Stimulated activated CD8-positive, alpha-beta memory T cell treated with anti-CD3 and anti-CD28 coated beads, Interleukin-7, amount 100 ng/mL, for 1 hour (primary cell): ENCODE measurements at regions not wholly inside any gene's neighbourhood (a gene's known extent, or its start where the extent isn't known, plus 50 kb on each side); places are given as distances from the start of the nearest gene placed in this dataset.

Source experiments
- DNase-seq, 2 donors: peaks; one replicate each; pipeline ENCODE4 v3.0.0-alpha.2; 2020; ENCODE audit warnings: low read depth in 2 of 2

DNA sequence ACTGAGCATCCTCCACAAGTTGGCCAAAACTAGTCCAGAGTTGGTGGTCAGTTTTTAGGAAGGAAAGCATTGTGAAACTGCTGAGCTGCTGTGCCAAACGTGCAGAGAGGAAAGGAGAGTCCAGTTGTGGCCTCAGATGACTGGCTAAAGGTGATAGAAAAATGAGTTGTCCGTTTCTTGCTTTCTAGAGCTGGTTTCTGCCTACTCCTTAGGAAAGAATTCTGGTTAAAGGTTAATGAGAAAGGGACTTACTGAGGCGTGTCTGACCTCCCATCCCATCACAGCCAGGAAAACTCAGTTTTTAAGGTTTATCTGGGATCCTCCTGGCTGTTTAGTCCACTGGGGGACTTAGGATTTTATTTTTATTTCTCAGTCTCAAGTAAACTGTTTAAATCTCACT, 1186.3 kb downstream of the UQCRFS1 start:
- no peak for DNase-seq

DNA sequence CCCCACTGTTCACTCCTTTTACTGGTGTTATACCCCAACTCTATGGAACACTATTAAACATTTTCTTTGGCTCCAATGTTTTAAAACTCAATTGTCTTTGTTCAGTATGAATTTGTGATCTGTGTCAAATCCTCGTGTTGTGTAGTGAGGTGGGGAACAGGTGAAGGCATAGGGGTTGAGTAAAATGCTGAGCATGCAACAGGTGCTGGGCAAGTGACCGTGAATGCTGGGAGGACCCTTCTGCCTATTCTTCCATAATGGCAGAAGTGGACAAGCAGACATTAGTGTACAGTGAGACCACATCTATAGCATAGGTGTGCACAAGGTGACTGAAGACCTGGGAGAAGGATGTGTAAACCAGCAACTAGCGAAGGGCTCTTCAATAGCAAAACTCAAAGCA, 1188.0 kb downstream of the UQCRFS1 start:
- DNase-seq = no peak

DNA sequence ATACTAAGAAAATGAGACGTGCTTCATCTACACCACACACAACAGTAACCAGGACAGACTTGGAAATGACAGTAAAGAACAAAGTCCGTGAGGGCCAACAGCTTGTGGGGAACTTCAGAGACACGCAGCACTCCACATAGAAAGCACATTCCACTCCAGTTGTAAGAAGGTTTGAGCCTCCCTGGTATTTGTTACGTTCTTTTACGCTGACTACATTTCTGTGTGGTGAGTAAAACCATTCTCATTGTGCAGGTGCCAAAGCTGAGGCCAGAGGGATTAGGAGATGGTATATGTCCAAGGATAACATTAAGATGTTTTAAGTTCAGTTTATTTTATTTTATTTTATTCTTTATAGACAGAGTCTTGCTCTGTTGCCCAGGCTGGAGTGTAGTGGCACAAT, 1189.9 kb downstream of the UQCRFS1 start:
- DNase-seq = no peak

DNA sequence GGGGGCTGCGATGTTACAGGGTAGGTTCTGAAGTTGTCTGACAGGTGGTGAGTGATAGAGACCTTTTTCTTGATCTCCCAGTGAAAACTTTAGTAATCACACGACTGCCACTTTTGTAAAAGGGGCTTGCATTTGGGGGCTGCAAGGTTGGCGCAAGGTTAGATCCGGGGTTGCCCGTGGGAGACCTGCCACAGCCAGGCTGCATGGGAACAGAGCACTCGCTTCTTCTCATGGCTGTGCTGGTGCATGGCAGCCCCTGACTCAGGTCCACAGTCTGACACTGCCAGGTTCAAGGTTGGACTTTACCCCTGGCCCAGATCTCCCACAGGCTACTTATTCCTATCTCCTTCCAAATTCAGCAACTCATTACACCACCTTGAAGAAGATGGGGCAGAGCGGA, 1190.4 kb downstream of the UQCRFS1 start:
- no peak for DNase-seq

DNA sequence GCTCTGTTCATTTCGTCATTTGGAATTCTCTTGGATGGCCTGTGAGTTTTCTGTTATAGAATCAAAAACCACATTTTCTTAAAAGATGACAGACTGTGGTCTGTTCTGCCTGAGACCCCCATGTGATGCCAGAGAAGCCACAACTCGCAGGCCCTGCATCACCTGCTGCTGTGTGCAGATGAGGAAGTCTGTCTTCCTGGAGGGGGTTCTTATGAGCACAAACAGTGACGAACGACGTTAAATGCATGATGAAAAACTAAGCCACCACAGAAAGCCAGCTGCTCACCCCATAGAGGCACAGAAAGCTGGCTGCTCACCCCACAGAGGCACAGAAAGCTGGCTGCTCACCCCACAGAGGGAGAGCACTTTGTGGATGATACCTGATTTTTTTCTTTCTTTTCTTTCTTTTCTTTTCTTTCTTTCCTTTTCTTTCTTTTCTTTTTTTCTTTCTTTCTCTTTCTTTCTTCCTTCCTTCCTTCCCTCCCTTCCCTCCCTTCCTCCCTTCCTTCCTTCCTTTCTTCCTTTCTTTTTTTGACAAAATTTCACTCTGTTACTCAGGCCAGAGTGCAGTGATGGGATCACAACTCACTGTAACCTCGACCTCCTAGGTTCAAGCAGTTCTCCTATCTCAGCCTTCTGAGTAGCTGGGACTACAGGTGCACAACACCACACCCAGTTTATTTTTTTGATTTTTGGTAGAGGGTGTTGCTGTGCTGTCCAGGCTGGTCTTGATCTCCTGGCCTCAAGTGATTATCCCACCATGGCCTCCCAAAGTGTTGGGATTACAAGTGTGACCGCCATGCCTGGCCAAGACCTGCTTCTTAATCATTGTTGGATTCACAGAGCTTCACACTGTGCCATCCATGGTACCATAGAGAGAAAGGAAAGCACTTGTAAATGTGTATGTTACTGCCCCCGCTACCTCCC, 1191.4 kb downstream of the UQCRFS1 start:
- no peak for DNase-seq

DNA sequence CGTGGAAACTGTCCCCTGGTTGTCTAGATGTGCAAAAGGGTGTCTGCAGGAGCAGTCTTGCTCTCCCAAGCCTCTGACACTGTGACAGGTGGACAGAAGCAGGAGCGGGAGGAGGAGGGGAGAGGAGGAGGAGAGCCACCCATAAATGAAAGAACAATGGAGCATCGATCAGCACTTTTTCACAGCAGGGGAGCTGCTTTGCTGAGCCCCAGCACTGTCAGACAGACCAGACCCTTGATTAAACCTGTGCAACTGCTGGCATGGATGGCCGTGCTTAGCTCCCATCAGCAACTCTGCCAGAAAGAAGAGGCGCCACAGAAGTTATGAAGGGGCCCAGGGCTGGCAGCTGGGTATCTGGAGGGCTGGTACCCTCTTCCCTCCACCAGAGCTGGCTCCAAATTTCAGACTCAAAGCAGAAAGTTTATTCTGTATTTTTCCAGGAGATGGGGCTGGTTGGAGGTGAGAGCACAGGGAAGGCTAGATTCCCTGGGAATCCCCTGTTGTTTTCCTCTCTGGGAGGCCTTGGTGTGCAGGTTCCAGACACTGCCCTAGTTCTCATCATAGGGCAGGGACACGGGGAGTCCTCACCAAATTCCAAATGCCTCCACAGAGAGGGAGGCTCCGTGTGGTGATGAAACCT, 1192.2 kb downstream of the UQCRFS1 start:
- no peak for DNase-seq

DNA sequence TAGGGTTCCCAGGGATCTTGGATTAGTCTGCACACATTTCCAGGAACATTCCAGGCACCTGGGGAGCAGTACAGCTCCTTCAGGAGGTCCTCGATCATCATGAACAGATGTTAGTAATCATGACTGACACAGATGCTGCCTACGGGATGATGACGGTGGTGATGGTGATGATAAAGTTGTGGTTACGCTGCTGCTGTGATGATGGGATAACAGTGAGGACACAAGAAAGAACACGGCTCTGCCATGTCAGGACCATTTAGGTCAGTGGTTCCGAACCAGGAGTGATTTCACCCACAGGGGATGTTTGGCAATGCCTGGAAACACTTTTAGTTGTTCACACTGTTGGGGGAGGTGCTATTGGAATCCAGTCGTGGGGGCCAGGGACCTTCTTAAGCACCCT, 1193.0 kb downstream of the UQCRFS1 start:
- no peak for DNase-seq

DNA sequence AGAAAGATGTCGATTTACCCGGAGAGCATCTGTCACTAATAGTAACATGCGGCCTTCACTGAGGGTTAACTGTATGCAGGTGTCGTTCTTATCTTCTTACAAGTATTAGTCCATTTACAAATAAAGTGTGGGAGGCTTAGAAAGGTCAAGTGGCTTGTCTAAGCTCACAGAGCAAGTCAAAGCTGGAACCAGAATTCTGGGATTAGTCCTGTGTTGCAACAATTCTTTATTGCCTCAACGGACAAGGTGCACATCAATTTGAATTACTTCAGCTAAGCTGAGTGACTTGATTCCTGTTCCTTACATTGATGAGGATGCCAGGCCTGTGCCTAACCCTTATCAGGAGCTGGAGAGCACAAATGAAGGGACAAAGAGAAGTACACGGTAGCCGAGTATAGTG, 1193.6 kb downstream of the UQCRFS1 start:
- no peak for DNase-seq

DNA sequence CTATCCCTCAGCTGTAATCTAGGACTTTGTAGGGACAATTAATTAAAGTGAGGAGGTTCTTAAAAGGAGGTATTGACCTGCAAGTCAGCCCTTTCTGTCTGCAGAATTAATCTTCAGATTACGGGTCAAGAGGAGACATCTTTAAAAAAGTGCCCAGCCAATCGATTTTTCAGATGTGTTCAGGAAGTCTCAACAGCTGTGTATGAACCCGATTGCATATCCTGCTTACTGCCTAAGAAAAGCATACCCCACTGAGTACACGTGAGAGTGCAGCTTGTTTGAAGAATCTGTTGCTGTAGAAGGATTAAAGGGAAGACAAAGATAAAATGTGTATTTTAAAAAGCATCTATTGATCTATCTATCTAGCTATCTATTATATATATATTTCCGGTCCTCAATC, 1194.5 kb downstream of the UQCRFS1 start:
- DNase-seq = no peak

DNA sequence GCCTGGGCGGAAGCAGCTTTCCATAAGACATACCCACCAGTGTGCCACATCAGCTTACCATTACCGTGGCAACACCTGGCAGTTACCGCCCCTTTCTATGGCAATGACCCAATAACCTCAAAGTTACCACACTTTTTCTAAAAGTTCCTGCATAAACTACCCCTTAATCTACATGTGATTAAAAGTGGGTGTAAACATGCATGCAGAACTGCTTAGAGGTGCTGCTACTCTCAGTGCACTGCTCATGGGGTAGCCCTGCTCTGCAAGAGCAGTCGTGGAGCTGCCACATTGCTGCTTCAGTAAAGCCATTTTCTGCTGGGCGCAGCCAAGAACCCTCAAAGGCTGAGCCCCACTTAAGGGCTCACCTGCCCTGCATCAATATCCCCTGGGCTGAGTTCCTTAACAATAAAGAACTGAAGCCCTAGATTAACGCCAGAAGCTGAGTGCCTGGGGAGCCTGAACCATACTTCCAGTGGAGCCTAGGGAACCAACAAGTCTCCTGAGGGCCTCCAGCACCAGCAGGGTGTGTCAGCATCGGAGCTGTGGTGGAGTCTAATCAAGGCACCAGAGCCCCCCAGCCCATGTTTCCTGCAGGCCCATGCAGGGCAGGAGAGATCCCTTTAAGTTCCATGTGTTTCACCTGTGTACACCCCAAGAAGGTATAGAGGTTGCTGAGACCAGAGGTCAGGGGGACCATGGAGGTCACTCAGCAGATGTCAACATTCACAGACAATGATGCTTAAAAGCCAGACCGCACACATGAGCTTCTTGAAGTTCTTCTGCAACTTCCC, 1198.1 kb downstream of the UQCRFS1 start:
- no peak for DNase-seq

DNA sequence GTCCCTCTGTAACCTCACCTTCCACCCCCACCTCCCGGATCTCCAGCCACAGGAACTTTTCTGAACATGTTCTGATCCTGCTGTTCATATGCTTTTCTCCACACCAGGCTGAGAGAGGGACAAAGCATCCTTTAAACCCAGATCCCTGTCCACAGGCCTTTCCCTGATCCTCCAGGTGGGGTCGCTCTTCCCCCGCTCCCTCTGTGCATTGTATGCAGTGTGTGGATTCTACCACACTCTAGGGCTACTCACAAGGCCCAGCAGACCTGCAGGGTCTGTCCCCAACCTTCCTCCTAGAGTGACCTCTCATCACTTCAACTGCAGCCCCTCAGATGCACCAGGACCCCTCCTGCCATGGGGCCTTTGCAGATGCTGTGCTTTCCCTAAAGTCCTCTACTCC, 1200.6 kb downstream of the UQCRFS1 start:
- no peak for DNase-seq

DNA sequence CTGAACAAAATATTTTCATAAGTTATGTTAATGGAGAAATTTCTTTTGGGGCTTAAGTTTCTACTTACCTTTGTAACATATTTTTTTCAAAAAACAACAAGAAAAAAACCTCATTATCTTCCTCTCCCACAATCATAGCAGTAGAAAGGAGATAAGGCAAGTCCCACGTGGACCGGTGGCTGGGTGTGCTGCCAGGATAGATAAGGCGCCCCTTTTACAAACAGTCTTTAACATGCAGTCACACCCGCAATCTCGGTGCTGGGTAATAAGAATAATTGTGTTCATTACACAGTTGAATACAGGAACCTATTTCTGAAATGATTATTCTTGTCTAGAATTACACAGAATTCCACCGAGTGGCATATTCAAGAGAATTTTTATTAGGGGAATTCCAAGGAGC, 1202.3 kb downstream of the UQCRFS1 start:
- DNase-seq = no peak

DNA sequence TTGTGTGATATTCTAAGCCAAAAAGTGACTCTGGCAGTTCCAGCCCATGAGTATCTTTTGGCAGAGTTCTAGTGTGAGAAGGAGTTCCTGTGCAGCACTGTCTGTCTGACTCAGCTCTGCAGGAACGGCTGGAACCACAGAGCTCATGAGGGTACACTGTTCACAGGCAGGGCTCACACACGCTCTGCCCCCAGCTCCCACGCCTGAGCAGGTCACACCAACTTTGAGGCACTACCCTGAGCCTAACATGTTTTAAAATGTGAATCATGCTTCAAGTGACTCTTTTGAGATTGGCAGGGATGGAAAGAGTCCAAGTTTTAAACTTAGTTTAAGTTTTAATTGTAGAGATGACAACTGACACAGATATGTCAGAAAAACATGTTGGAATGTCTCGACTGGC, 1203.3 kb downstream of the UQCRFS1 start:
- no peak for DNase-seq

DNA sequence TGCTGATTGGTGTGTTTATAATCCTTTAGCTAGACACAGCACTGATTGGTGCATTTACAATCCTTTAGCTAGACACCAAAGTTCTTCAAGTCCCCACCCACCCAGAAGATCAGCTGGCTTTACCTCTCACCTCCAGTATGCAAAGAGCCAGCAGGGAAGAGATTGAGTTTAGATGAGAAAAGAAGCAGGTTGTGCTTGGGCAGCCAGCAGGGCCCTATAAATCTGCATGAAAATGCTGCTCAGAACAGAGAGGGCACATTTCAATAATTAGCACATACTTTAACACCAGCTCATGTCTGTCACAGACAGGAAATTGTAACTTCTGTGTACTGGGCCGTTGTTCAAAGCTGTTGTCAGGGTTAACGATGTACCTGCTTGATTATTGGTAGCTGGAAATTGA, 1204.3 kb downstream of the UQCRFS1 start:
- DNase-seq = no peak

DNA sequence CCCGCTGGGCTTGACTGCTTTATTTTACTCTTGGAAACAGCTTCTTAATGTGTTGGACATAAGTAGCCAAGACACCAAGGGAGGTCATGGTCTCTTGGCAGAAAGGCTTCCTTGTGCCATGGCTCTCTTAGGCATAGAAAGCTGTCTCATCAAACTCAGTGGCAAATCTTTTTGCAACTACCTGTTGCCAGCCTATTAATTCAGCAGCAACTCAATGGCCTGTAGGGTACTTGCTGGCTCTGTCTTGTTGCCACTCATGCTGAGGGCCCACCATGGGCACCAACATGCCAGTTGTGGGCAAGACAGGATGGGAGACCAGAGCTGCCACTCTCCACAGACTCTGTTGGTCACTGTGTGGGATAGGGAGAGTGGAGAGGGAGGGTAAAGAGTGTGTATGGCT, 1209.4 kb downstream of the UQCRFS1 start:
- no peak for DNase-seq

DNA sequence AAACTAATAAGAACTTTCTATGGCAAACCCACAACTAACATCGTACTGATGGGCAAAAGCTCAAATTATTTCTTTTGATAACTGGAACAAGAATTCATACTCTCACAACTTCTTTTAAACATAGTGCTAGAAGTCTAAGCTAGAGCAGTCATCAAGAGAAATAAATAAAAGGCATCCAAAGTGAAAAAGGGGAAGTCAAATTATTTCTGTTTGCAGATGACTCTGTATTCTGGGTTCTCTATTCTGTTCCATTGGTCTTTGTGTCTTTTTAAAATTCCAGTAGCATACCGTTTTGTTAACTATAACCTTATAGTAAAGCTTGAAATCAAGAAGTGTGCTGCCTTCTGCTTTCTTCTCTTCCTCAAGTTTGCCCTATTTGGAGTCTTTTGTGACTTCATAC, 1215.9 kb downstream of the UQCRFS1 start:
- DNase-seq = no peak

DNA sequence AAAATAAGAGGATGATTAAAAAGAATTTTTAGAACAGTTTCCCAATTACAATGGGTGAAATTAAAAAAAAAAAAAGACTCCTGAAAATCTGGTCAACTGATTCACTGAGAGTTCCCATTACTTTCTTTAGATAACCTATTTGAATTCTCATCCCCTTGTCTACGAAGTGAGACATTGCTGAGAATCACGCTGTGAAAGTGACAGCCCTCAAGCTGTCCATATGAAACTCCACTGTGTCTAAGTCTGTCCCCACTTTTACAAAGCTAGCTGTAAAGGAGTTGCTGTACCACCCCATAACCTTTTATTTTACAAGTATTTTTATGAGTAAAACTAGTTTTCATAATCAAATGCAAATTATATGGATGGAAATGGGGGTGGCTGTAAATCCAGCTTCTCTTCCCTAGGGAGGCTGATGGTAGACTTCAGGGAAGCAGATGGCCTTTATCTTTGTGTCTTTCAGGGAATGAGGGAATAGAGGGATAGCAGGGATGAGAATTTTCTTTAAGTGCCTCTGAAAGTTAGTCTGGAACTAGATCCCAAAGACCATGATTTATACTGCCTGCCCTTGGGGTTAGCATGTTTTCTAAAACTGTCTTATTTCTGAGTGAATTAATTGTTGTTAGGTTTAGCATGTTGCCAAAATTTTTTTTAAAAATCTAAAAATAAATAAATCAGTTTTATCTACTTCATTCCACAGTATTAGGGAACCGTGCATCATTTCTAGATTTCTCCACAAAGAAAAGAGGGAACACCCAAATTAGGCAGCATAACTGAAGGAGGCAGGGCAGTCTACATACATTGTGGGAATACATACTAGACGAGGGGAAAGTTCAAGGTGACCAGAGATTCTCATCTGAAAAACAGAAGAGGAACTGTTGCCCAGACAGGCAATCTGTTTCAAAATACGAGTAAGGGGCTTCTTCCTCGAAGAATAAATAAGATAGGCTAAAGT, 1219.1 kb downstream of the UQCRFS1 start:
- no peak for DNase-seq

DNA sequence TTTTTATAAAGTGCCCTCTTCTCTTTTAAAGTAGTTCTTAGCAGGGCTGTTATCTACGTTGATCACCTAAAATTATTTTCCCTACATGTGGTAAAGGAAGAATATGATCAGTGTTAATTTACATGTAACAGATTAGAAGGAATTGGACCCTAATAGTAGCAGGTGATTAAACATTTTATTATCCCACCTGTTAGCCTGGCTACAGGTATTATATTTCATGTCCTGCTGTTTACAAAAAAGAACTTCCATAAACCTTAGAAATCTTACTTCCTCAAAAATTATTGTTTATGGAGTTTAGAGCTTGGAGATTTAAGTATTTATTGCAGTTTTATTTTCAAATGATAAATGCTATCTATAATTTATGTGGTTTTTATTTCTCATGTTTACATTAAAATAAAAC, 1226.7 kb downstream of the UQCRFS1 start:
- DNase-seq = no peak

DNA sequence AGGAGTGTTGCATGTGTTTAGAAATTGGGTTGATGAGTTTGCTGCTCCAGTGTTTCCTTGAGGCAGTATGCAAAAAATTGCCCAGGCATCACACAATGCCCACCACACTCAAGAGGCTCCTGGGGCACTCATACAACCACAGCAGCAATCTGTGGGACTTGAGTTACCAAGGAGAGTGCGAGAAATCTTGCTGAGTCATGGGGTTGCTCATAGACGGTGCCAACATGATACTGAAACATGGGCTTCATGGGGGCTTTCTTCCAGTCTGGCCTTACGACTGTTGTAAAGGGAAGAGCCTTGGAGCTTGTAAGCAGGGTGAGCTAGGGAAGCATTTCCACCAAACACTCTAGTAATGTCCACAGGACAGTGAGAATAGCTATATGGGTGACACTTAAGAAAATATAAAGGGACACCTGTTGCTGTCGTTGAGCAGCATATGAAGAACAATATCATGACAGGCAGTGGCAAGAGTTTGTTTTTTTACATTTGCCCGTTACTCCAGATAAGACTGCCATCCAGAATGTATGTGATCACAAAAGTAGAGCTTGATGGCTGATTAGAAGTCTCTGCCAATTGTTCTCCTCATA, 1237.4 kb downstream of the UQCRFS1 start:
- DNase-seq = no peak

DNA sequence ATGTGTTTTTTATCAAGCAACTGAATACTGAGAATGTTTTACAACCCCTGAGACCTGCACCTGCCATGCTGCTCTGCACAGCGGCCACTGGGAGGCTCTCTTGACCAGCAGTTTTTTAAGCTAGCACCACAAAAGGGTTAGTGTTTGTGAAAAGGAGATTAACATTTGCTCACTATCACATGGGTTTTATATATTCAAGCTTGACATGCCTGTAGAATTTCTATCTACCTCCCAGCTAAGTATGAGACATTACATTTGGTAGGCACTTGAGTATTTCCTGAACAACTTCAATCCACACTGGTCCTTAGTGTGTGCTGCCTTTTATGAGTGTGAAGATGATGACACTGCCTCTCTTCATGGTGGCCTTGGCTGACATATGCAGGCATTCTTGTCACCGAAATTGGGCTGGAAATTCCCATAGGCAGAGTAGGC, 1238.9 kb downstream of the UQCRFS1 start:
- no peak for DNase-seq
